A673 (cell line): ENCODE measurements at regions not wholly inside any gene's neighbourhood (a gene's known extent, or its start where the extent isn't known, plus 50 kb on each side); places are given as distances from the start of the nearest gene placed in this dataset.
A peak's percentile ranks its signal among the peaks of the same experiment; 100 is the strongest.

ENCODE experiments used
- BruUV-seq: library from RNA; stranded (reverse); fragments of 400-500 nt; replicated peaks from 2 replicates; lab custom pipeline; 2021; lab: Mats Ljungman, UMichigan
- CTCF ChIA-PET: fragments of 300-600 bp; sonication (Branson Sonifier 250); formaldehyde crosslinking; loops from one replicate; lab custom pipeline; 2022; ENCODE audit warnings: antibody characterized with exemption; lab: Charles Lee
- POLR2A ChIA-PET: fragments of 300-600 bp; sonication (Branson Sonifier 250); formaldehyde crosslinking; loops from one replicate; lab custom pipeline; 2022; ENCODE audit warnings: antibody characterized with exemption; ENCODE audit not compliant: low non-redundant PET; lab: Charles Lee
- DNase-seq: peaks from one replicate; pipeline ENCODE4 v3.0.0-alpha.2; 2015; ENCODE audit warnings: low spot score
- H3K27ac ChIP-seq: fragments of 200-600 bp; sonication (generic); 2 replicates; pipeline ENCODE4 v1.5.1; 2016; ENCODE audit warnings: mixed run types, low read depth, mild to moderate bottlenecking, mixed read lengths, antibody characterized with exemption, low read length; ENCODE audit not compliant: poor library complexity, severe bottlenecking
- H3K27me3 ChIP-seq: fragments of 200-600 bp; sonication (generic); replicated peaks from 2 replicates; pipeline ENCODE4 v1.6.1; 2017; ENCODE audit warnings: mixed run types, low read depth, mild to moderate bottlenecking, mixed read lengths, antibody characterized with exemption, low read length; ENCODE audit not compliant: insufficient read depth, poor library complexity
- H3K36me3 ChIP-seq: fragments of 200-600 bp; sonication (generic); 2 replicates; pipeline ENCODE4 v1.6.1; 2016; ENCODE audit warnings: mixed run types, mild to moderate bottlenecking, mixed read lengths, antibody characterized with exemption, low read length; ENCODE audit not compliant: insufficient read depth, poor library complexity, severe bottlenecking
- H3K4me1 ChIP-seq: fragments of 200-600 bp; sonication (generic); 2 replicates; pipeline ENCODE4 v1.6.1; 2017; ENCODE audit warnings: mixed run types, mild to moderate bottlenecking, mixed read lengths, antibody characterized with exemption, low read length; ENCODE audit not compliant: insufficient read depth, poor library complexity, severe bottlenecking
- H3K4me3 ChIP-seq: fragments of 200-600 bp; sonication (generic); 2 replicates; pipeline ENCODE4 v1.5.1; 2016; ENCODE audit warnings: low read depth, mixed run types, mild to moderate bottlenecking, mixed read lengths, low read length; ENCODE audit not compliant: poor library complexity, severe bottlenecking
- H3K9me3 ChIP-seq: fragments of 200-600 bp; sonication (generic); 2 replicates; pipeline ENCODE4 v1.6.1; 2016; ENCODE audit warnings: mixed run types, low read depth, mild to moderate bottlenecking, mixed read lengths, antibody characterized with exemption, low read length; ENCODE audit not compliant: poor library complexity, severe bottlenecking
- EZH2 ChIP-seq: fragments of 200-600 bp; sonication (generic); IDR thresholded peaks from 2 replicates; pipeline ENCODE4 v1.6.1; 2017; ENCODE audit warnings: borderline replicate concordance, low read depth, mild to moderate bottlenecking, mixed read lengths, antibody characterized with exemption, low read length; ENCODE audit not compliant: poor library complexity, severe bottlenecking
- intact Hi-C: fragments of 100-400 bp; cut with micrococcal nuclease; formaldehyde crosslinking; loops from one replicate; pipeline ENCODE4 v1.10.0; 2022; ENCODE audit not compliant: unreplicated experiment
- TF ChIP-seq, protein P1 (sequence below): fragments of 300-800, 200-600 bp; sonication (generic); conservative IDR thresholded peaks from 2 replicates; pipeline ENCODE4 v1.5.1; 2017; ENCODE audit warnings: low read depth, mild to moderate bottlenecking, antibody characterized with exemption, low read length, moderate library complexity, mixed read lengths

DNA sequence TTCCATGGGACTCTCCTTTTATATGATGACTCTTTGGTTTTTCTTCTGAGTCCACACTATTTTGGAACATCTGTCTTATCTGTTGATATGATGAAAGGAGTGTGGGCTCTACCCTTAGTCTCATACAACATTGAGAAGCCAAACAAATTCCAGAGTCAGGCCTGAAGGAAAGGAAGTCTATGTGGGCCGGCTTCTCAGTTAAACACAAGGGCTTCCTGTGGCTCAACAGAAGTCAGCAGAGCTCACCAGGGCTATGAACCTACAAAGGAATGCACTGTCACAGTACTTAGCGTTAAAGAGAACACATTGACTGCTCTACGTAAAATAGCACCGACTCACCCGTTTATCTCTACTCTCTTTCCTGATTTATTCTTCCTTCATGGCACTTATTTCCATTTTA is 641.0 kb upstream of the FRG1 start:
- H3K27ac ChIP-seq, result no peak overlapping the region
- CTCF ChIA-PET, result no interaction called here
- no peaks in the 10 kb centered on the region for H3K36me3 ChIP-seq
- H3K27me3 ChIP-seq, result no peaks in the 10 kb centered on the region
- H3K4me3 ChIP-seq, result no peak overlapping the region
- POLR2A ChIA-PET, result no interaction called here
- DNase-seq, result no peak
- no peaks in the 10 kb centered on the region for H3K9me3 ChIP-seq
- BruUV-seq, result no TSS peak
- intact Hi-C loops, result no loop called here
- H3K4me1 ChIP-seq, result peaks cover 13% of the 10 kb centered on the region
- no peak for TF ChIP-seq EZH2
- TF ChIP-seq, protein P1, sequence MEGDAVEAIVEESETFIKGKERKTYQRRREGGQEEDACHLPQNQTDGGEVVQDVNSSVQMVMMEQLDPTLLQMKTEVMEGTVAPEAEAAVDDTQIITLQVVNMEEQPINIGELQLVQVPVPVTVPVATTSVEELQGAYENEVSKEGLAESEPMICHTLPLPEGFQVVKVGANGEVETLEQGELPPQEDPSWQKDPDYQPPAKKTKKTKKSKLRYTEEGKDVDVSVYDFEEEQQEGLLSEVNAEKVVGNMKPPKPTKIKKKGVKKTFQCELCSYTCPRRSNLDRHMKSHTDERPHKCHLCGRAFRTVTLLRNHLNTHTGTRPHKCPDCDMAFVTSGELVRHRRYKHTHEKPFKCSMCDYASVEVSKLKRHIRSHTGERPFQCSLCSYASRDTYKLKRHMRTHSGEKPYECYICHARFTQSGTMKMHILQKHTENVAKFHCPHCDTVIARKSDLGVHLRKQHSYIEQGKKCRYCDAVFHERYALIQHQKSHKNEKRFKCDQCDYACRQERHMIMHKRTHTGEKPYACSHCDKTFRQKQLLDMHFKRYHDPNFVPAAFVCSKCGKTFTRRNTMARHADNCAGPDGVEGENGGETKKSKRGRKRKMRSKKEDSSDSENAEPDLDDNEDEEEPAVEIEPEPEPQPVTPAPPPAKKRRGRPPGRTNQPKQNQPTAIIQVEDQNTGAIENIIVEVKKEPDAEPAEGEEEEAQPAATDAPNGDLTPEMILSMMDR, result no peak

DNA sequence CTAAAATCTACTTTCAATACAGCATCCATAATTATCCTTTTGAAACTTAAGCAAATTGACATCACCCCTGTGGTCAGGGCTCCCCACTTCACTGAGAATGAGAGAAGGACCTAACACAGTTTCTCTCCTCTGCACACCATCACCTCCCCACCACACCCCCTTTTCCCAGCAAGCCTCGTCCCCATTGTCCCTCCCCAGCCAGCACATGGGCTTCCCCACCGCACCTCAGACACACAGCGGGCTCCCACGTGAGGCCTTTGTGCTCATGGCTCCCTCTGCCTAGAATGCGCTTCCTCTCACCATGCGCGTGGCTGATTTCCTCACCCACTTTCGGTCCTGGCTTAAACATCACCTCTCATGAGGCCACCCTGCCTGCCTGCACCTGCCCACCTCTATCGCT is 639.0 kb upstream of the FRG1 start:
- no peak for DNase-seq
- ChIA-PET CTCF (no interaction called here), POLR2A (no interaction called here)
- Histone ChIP-seq H3K36me3 (no peaks in the 10 kb centered on the region), H3K9me3 (no peaks in the 10 kb centered on the region), H3K4me1 (peaks cover 20% of the 10 kb centered on the region), H3K27ac (no peak overlapping the region), H3K4me3 (no peak overlapping the region), H3K27me3 (no peaks in the 10 kb centered on the region)
- TF ChIP-seq, protein P1, result no peak
- TF ChIP-seq EZH2, result no peak
- BruUV-seq, result no TSS peak
- intact Hi-C loops, result no loop called here

DNA sequence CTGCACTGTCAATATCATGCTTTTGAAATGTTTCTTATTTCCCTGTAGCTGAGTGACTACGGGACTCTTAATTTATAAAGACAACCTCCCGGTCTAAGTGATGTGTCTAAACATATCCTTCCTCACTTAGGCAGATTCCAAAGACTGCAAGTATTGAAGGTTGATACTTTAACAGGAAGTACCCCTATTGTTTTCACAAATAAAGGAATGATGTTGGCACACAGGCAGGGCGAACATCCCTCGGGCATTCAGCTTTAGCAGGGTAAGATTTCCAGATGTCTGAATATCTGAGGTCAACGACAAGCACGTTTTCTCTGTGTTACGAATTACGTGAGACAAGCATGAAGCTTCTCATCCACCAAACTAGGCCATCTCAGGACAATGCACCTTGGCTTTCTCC is 638.0 kb upstream of the FRG1 start:
- peak; percentile 61 for DNase-seq
- H3K4me1 ChIP-seq, result peaks cover 20% of the 10 kb centered on the region
- H3K36me3 ChIP-seq, result no peaks in the 10 kb centered on the region
- no peaks in the 10 kb centered on the region for H3K9me3 ChIP-seq
- no TSS peak for BruUV-seq
- intact Hi-C loops, result no loop called here
- H3K27me3 ChIP-seq, result no peaks in the 10 kb centered on the region
- H3K4me3 ChIP-seq, result no peak overlapping the region
- POLR2A ChIA-PET, result interaction anchor here (0.6 kb wide), 1 partner anchor 631 kb away, joined by 6 read pairs; no protein-coding TSS in a partner anchor
- H3K27ac ChIP-seq, result no peak overlapping the region
- CTCF ChIA-PET, result no interaction called here
- TF ChIP-seq, protein P1, result no peak
- no peak for TF ChIP-seq EZH2
